GM23338 (cell line): ENCODE measurements at regions not wholly inside any gene's neighbourhood (a gene's known extent, or its start where the extent isn't known, plus 50 kb on each side); places are given as distances from the start of the nearest gene placed in this dataset.
"Not testable (repeated sequence)": the region's sequence is repeated elsewhere in the genome, so short reads cannot be mapped to it uniquely, and the experiment has no call there.

Source experiments
- CTCF ChIP-seq, 2 experiments: fragments of 200-600 bp in 1 of 2; sonication (generic) in 1 of 2; conservative IDR thresholded peaks; 2 replicates each; pipeline versions ENCODE4 v1.5.1 to v1.6.1; 2016 to 2017; ENCODE audit warnings: antibody characterized with exemption in 2 of 2, low read depth in 2 of 2, mild to moderate bottlenecking in 2 of 2, moderate library complexity in 1 of 2
- POLR2AphosphoS5 ChIP-seq: IDR thresholded peaks from 2 replicates; pipeline ENCODE4 v1.6.1; 2016; ENCODE audit warnings: antibody characterized with exemption, low read depth
- REST ChIP-seq: IDR thresholded peaks from one replicate; pipeline ENCODE4 v1.6.1; 2018; ENCODE audit warnings: antibody characterized with exemption; ENCODE audit not compliant: unreplicated experiment

GRCh38 chr10:4394455-4394854 is 431.6 kb upstream of the AKR1E2 start:
- not testable (repeated sequence) for TF ChIP-seq REST; CTCF (conservative IDR thresholded peaks at IDR 0.05; ENCODE audit: low read depth in 2 of 2); POLR2AphosphoS5
